ENCODE measurements at regions not wholly inside any gene's neighbourhood (a gene's known extent, or its start where the extent isn't known, plus 50 kb on each side); places are given as distances from the start of the nearest gene placed in this dataset.

- TF ChIP-seq CTCF (conservative IDR thresholded peaks at IDR 0.05 in 1 of 2, IDR thresholded peaks at IDR 0.05 in 1 of 2; ENCODE audit: low read depth in 1 of 2, low read length in 2 of 2) (no peak), EZH2 (IDR thresholded peaks at IDR 0.05; ENCODE audit: low read length, missing control alignments) (no peak)
Observed at GRCh38 chr2:13089971-13090370, 373.2 kb downstream of the TRIB2 start.
